ENCODE measurements at regions not wholly inside any gene's neighbourhood (a gene's known extent, or its start where the extent isn't known, plus 50 kb on each side); places are given as distances from the start of the nearest gene placed in this dataset.

GRCh38 chr7:153052206-153052605 lies 292.7 kb downstream of the ACTR3B start:
- Mint-ChIP-seq H3K36me3 (ENCODE audit: low read depth) (no peaks in the 10 kb centered on the region), H3K4me3 (no peak overlapping the region), H3K9me3 (peaks cover 53% of the 10 kb centered on the region), H3K27ac (no peak overlapping the region), H3K4me1 (ENCODE audit: low read depth) (no peaks in the 10 kb centered on the region), H3K27me3 (ENCODE audit: insufficient read depth) (peaks cover 1% of the 10 kb centered on the region; the same call in 1 of the 2 replicates)
- DNase-seq: no peak
- no peak for TF ChIP-seq CTCF (IDR thresholded peaks at IDR 0.05)

GRCh38 chr7:153061910-153062528 lies 302.5 kb downstream of the ACTR3B start:
- no peaks in the 10 kb centered on the region for H3K4me1 Mint-ChIP-seq (ENCODE audit: low read depth)
- no peaks in the 10 kb centered on the region; the same call in 1 of the 2 replicates for H3K27me3 Mint-ChIP-seq (ENCODE audit: insufficient read depth)
- DNase-seq: no peak
- no peak overlapping the region for H3K27ac Mint-ChIP-seq
- TF ChIP-seq CTCF (IDR thresholded peaks at IDR 0.05): no peak
- H3K9me3 Mint-ChIP-seq: peaks cover 68% of the 10 kb centered on the region
- H3K4me3 Mint-ChIP-seq: no peak overlapping the region
- peaks cover 4% of the 10 kb centered on the region; the same call in 1 of the 2 replicates for H3K36me3 Mint-ChIP-seq (ENCODE audit: low read depth)

GRCh38 chr7:153065051-153065450 lies 305.5 kb downstream of the ACTR3B start:
- no peak overlapping the region for H3K4me3 Mint-ChIP-seq
- TF ChIP-seq CTCF (IDR thresholded peaks at IDR 0.05): no peak
- no peak overlapping the region for H3K27ac Mint-ChIP-seq
- DNase-seq: no peak
- no peaks in the 10 kb centered on the region; the same call in 1 of the 2 replicates for H3K27me3 Mint-ChIP-seq (ENCODE audit: insufficient read depth)
- H3K4me1 Mint-ChIP-seq (ENCODE audit: low read depth): no peaks in the 10 kb centered on the region
- peaks cover 71% of the 10 kb centered on the region for H3K9me3 Mint-ChIP-seq
- H3K36me3 Mint-ChIP-seq (ENCODE audit: low read depth): peaks cover 4% of the 10 kb centered on the region; the same call in 1 of the 2 replicates

- no peaks in the 10 kb centered on the region; the same call in 1 of the 2 replicates for H3K36me3 Mint-ChIP-seq (ENCODE audit: low read depth)
- DNase-seq: no peak
- H3K4me1 Mint-ChIP-seq (ENCODE audit: low read depth): no peaks in the 10 kb centered on the region
- no peaks in the 10 kb centered on the region; the same call in 1 of the 2 replicates for H3K27me3 Mint-ChIP-seq (ENCODE audit: insufficient read depth)
- no peak overlapping the region for H3K4me3 Mint-ChIP-seq
- H3K9me3 Mint-ChIP-seq: peaks cover 59% of the 10 kb centered on the region
- TF ChIP-seq CTCF (IDR thresholded peaks at IDR 0.05): no peak
- no peak overlapping the region for H3K27ac Mint-ChIP-seq
Observed at GRCh38 chr7:153066711-153067110, 307.2 kb downstream of the ACTR3B start.

GRCh38 chr7:153070141-153070540 lies 310.6 kb downstream of the ACTR3B start:
- H3K4me3 Mint-ChIP-seq: no peak overlapping the region
- peaks cover 47% of the 10 kb centered on the region for H3K9me3 Mint-ChIP-seq
- no peak for DNase-seq
- H3K4me1 Mint-ChIP-seq (ENCODE audit: low read depth): no peaks in the 10 kb centered on the region
- no peaks in the 10 kb centered on the region; the same call in 1 of the 2 replicates for H3K36me3 Mint-ChIP-seq (ENCODE audit: low read depth)
- no peak overlapping the region for H3K27ac Mint-ChIP-seq
- TF ChIP-seq CTCF (IDR thresholded peaks at IDR 0.05): no peak
- H3K27me3 Mint-ChIP-seq (ENCODE audit: insufficient read depth): no peaks in the 10 kb centered on the region
